A549 (cell line): ENCODE measurements at regions not wholly inside any gene's neighbourhood (a gene's known extent, or its start where the extent isn't known, plus 50 kb on each side); places are given as distances from the start of the nearest gene placed in this dataset.

Experiments
- ATAC-seq, 2 experiments: fragments of 200-7000 bp in 1 of 2; fragments of >200 bp in 1 of 2; cut with Nextera tagmentation in 1 of 2; cut with Tn5 transposase in 1 of 2; 3 replicates each; pipeline versions ENCODE4 v1.8.0 to v1.9.1; 2018 to 2020; ENCODE audit warnings: mild to moderate bottlenecking in 1 of 2, moderate library complexity in 1 of 2
- CTCF ChIA-PET: fragments of 300-600 bp; sonication (Branson Sonifier 250); formaldehyde crosslinking; extraction: SDS; loops from one replicate; lab custom pipeline; 2021; ENCODE audit warnings: antibody characterized with exemption, inconsistent platforms; lab: Yijun Ruan, JAX
- POLR2A ChIA-PET: fragments of 350-600 bp; formaldehyde crosslinking; extraction: SDS; loops from one replicate; lab custom pipeline; 2021; ENCODE audit warnings: antibody characterized with exemption, inconsistent platforms; lab: Yijun Ruan, JAX
- DNase-seq, 2 experiments: peaks; one replicate each; pipeline versions ENCODE4 v3.0.0 to v3.0.0-alpha.2; 2011 to 2016; ENCODE audit warnings: low read depth in 1 of 2, low spot score in 1 of 2
- FAIRE-seq: peaks from 2 replicates; lab custom pipeline; 2011; peaks lifted over from hg19 to GRCh38; lab: Jason Lieb, UNC
- H3K27ac ChIP-seq, 2 experiments: fragments of >200 bp; sonication (Bioruptor Twin); formaldehyde crosslinking; 3 replicates each; pipeline ENCODE4 v1.5.1; 2016 to 2017
- H3K4me1 ChIP-seq: fragments of >200 bp; sonication (Bioruptor Twin); formaldehyde crosslinking; 3 replicates; pipeline ENCODE4 v1.6.1; 2016
- H3K4me2 ChIP-seq: fragments of >200 bp; sonication (Bioruptor Twin); formaldehyde crosslinking; 3 replicates; pipeline ENCODE4 v1.6.1; 2016
- H3K4me3 ChIP-seq: fragments of >200 bp; sonication (Bioruptor Twin); formaldehyde crosslinking; 3 replicates; pipeline ENCODE4 v1.5.1; 2016
- H3K9me3 ChIP-seq: fragments of >200 bp; sonication (Bioruptor Twin); formaldehyde crosslinking; 3 replicates; pipeline ENCODE4 v1.6.1; 2016
- BHLHE40 ChIP-seq: IDR thresholded peaks from 2 replicates; pipeline ENCODE4 v1.6.1; 2012; ENCODE audit warnings: low read depth, low read length, inconsistent platforms
- EHF ChIP-seq: fragments of 250-450 bp; sonication (Bioruptor Pico); IDR thresholded peaks from 2 replicates; pipeline ENCODE4 v1.5.0; 2020; ENCODE audit warnings: mild to moderate bottlenecking
- EP300 ChIP-seq, 2 experiments: fragments of >200 bp; sonication (Bioruptor Twin); formaldehyde crosslinking; IDR thresholded peaks; 2 replicates in 1 of 2; 3 replicates in 1 of 2; pipeline ENCODE4 v1.6.1; 2016 to 2017
- ESRRA ChIP-seq: fragments of 150-350 bp; IDR thresholded peaks from 2 replicates; pipeline ENCODE4 v1.6.1; 2014; ENCODE audit warnings: mild to moderate bottlenecking, low read length, borderline replicate concordance
- FOXS1 ChIP-seq: fragments of 250-450 bp; sonication (Bioruptor Pico); IDR thresholded peaks from 2 replicates; pipeline ENCODE4 v1.5.0; 2020; ENCODE audit warnings: mild to moderate bottlenecking, moderate library complexity
- GATA3 ChIP-seq: IDR thresholded peaks from 2 replicates; pipeline ENCODE4 v1.6.1; 2012; ENCODE audit warnings: borderline replicate concordance
- HES2 ChIP-seq: fragments of >200 bp; sonication (Bioruptor Twin); formaldehyde crosslinking; IDR thresholded peaks from 2 replicates; pipeline ENCODE4 v1.6.1; 2016
- HMGXB4 ChIP-seq: fragments of 250-450 bp; sonication (Bioruptor Pico); IDR thresholded peaks from 2 replicates; pipeline ENCODE4 v1.5.0; 2021; ENCODE audit warnings: mild to moderate bottlenecking, moderate library complexity, borderline replicate concordance
- HOXA7 ChIP-seq: fragments of 250-450 bp; sonication (Bioruptor Pico); IDR thresholded peaks from 2 replicates; pipeline ENCODE4 v1.5.0; 2020; ENCODE audit warnings: mild to moderate bottlenecking, moderate library complexity
- HOXB13 ChIP-seq: fragments of 250-450 bp; sonication (Bioruptor Pico); IDR thresholded peaks from 2 replicates; pipeline ENCODE4 v1.5.0; 2020; ENCODE audit warnings: low read depth, mild to moderate bottlenecking, moderate library complexity
- JUN ChIP-seq, 2 experiments: fragments of >200 bp; sonication (Bioruptor Twin); formaldehyde crosslinking; IDR thresholded peaks; 2 replicates in 1 of 2; 3 replicates in 1 of 2; pipeline ENCODE4 v1.6.1; 2016 to 2017
- JUNB ChIP-seq: fragments of >200 bp; sonication (Bioruptor Twin); formaldehyde crosslinking; IDR thresholded peaks from 2 replicates; pipeline ENCODE4 v1.6.1; 2016
- KDM1A ChIP-seq: fragments of 200-600 bp; sonication (generic); IDR thresholded peaks from 2 replicates; pipeline ENCODE4 v1.6.1; 2016; ENCODE audit warnings: low read depth, mild to moderate bottlenecking
- MAFK ChIP-seq: fragments of 450-650 bp; IDR thresholded peaks from 2 replicates; pipeline ENCODE4 v1.6.1; 2014; ENCODE audit not compliant: partially characterized antibody
- NFE2L2 ChIP-seq: fragments of 150-350 bp; conservative IDR thresholded peaks from 2 replicates; pipeline ENCODE4 v1.6.1; 2014; ENCODE audit warnings: low read length
- NPAS2 ChIP-seq: fragments of 250-450 bp; sonication (Bioruptor Pico); IDR thresholded peaks from 2 replicates; pipeline ENCODE4 v1.8.0; 2022; ENCODE audit warnings: mild to moderate bottlenecking, moderate library complexity, borderline replicate concordance
- NR3C1 ChIP-seq: fragments of >200 bp; sonication (Bioruptor Twin); formaldehyde crosslinking; IDR thresholded peaks from 3 replicates; pipeline ENCODE4 v1.6.1; 2017
- POLR2AphosphoS2 ChIP-seq: conservative IDR thresholded peaks from 2 replicates; pipeline ENCODE4 v1.6.1; 2012; ENCODE audit warnings: low read length, improper control_type of control experiment, inconsistent platforms
- RAD21 ChIP-seq, 2 experiments: fragments of >200 bp in 1 of 2; sonication (Bioruptor Twin) in 1 of 2; formaldehyde crosslinking in 1 of 2; IDR thresholded peaks in 1 of 2; conservative IDR thresholded peaks in 1 of 2; 2 replicates in 1 of 2; 3 replicates in 1 of 2; pipeline ENCODE4 v1.6.1; 2012 to 2018; ENCODE audit warnings: inconsistent platforms in 1 of 2
- REST ChIP-seq: fragments of 200-600 bp; sonication (generic); IDR thresholded peaks from 2 replicates; pipeline ENCODE4 v1.6.1; 2016; ENCODE audit warnings: antibody characterized with exemption, mild to moderate bottlenecking, moderate library complexity
- TP53 ChIP-seq: fragments of 250-450 bp; sonication (Bioruptor Pico); IDR thresholded peaks from 2 replicates; pipeline ENCODE4 v1.5.0; 2021; ENCODE audit warnings: mild to moderate bottlenecking, moderate library complexity
- ZFP36 ChIP-seq: fragments of 450-650 bp; IDR thresholded peaks from 2 replicates; pipeline ENCODE4 v1.6.1; 2014; ENCODE audit warnings: borderline replicate concordance; ENCODE audit not compliant: partially characterized antibody
- ZNF302 ChIP-seq: fragments of 250-450 bp; sonication (Bioruptor Pico); IDR thresholded peaks from 2 replicates; pipeline ENCODE4 v1.9.0; 2021; ENCODE audit warnings: inconsistent platforms, mild to moderate bottlenecking, moderate library complexity
- WGBS: methylation state at CpG from one replicate; pipeline ENCODE4 v1.1.6; 2017; ENCODE audit errors: missing lambda C conversion rate; 5-methylcytosine and 5-hydroxymethylcytosine counted together

GRCh38 chr2:149920389-149920788 lies 332.8 kb upstream of the MMADHC start:
- Histone ChIP-seq H3K4me2 (no peak overlapping the region), H3K27ac (no peak overlapping the region), H3K9me3 (peaks cover 14% of the 10 kb centered on the region; the same call in 1 of the 3 replicates), H3K4me1 (peaks cover 24% of the 10 kb centered on the region), H3K4me3 (no peak overlapping the region)
- DNase-seq (no peak), ATAC-seq (no peak), FAIRE-seq (peak; percentile 13)
- POLR2A ChIA-PET = no interaction called here
- CTCF ChIA-PET = interaction anchor here (0.6 kb wide), 1 partner anchor 549 kb away, joined by 5 read pairs; no protein-coding TSS in a partner anchor
- TF ChIP-seq HMGXB4 (CRISPR knock-in tag) (no peak), REST (no peak), HES2 (no peak), JUN (IDR thresholded peaks at IDR 0.05) (no peak), NPAS2 (no peak), FOXS1 (no peak)
- WGBS = 83% methylated on average over 3 of the region's 3 CpGs

GRCh38 chr2:149915151-149915550 lies 327.6 kb upstream of the MMADHC start:
- ChIA-PET CTCF (no interaction called here), POLR2A (no interaction called here)
- ATAC-seq (no peak), FAIRE-seq (no peak), DNase-seq (no peak)
- Histone ChIP-seq H3K27ac (no peak overlapping the region), H3K4me2 (no peak overlapping the region), H3K4me1 (no peaks in the 10 kb centered on the region), H3K4me3 (no peak overlapping the region), H3K9me3 (peaks cover 6% of the 10 kb centered on the region; the same call in 1 of the 3 replicates)
- TF ChIP-seq GATA3 (no peak), NR3C1 (no peak), EP300 (IDR thresholded peaks at IDR 0.05) (no peak), HOXB13 (CRISPR knock-in tag) (no peak), NPAS2 (no peak), TP53 (CRISPR knock-in tag) (no peak), POLR2AphosphoS2 (no peak), KDM1A (no peak), BHLHE40 (no peak), HOXA7 (CRISPR knock-in tag) (no peak), ESRRA (no peak), JUNB (no peak), MAFK (no peak), ZFP36 (no peak), ZNF302 (CRISPR knock-in tag) (no peak), NFE2L2 (no peak), REST (no peak), HMGXB4 (CRISPR knock-in tag) (no peak), RAD21 (conservative IDR thresholded peaks at IDR 0.05 in 1 of 2, IDR thresholded peaks at IDR 0.05 in 1 of 2) (no peak), EHF (CRISPR knock-in tag) (no peak)
- WGBS = 79% methylated on average over 3 of the region's 3 CpGs
